HEK293T (cell line): ENCODE measurements at regions not wholly inside any gene's neighbourhood (a gene's known extent, or its start where the extent isn't known, plus 50 kb on each side); places are given as distances from the start of the nearest gene placed in this dataset.

Source experiments
- CTCF ChIA-PET: fragments of 350-600 bp; formaldehyde crosslinking; extraction: SDS; loops from one replicate; lab custom pipeline; 2021; ENCODE audit warnings: antibody characterized with exemption, inconsistent platforms; lab: Yijun Ruan, JAX
- POLR2A ChIA-PET: fragments of 350-600 bp; formaldehyde crosslinking; extraction: SDS; loops from one replicate; lab custom pipeline; 2020; ENCODE audit warnings: antibody characterized with exemption, inconsistent platforms; lab: Yijun Ruan, JAX
- DNase-seq: peaks from one replicate; pipeline ENCODE4 v3.0.0; 2012; ENCODE audit warnings: mixed read lengths; ENCODE audit errors: extremely low spot score
- ARNT ChIP-seq: fragments of 450-650 bp; IDR thresholded peaks from 2 replicates; pipeline ENCODE4 v1.6.1; 2017; ENCODE audit warnings: mild to moderate bottlenecking
- BHLHE40 ChIP-seq: fragments of 450-650 bp; IDR thresholded peaks from 2 replicates; pipeline ENCODE4 v1.6.1; 2016; ENCODE audit warnings: mild to moderate bottlenecking, moderate library complexity, borderline replicate concordance
- CTBP1 ChIP-seq: fragments of 450-650 bp; IDR thresholded peaks from 2 replicates; pipeline ENCODE4 v1.6.1; 2016; ENCODE audit warnings: borderline replicate concordance
- ELF4 ChIP-seq: fragments of 450-650 bp; IDR thresholded peaks from 2 replicates; pipeline ENCODE4 v1.6.1; 2017; ENCODE audit warnings: antibody characterized with exemption
- FOXA1 ChIP-seq: fragments of 450-650 bp; IDR thresholded peaks from 2 replicates; pipeline ENCODE4 v1.6.1; 2016; ENCODE audit warnings: mild to moderate bottlenecking
- FOXK2 ChIP-seq: fragments of 450-650 bp; IDR thresholded peaks from 2 replicates; pipeline ENCODE4 v1.6.1; 2016; ENCODE audit warnings: mild to moderate bottlenecking
- FOXM1 ChIP-seq: fragments of 450-650 bp; IDR thresholded peaks from 2 replicates; pipeline ENCODE4 v1.6.1; 2017; ENCODE audit warnings: mild to moderate bottlenecking, borderline replicate concordance
- HDGF ChIP-seq: fragments of 450-650 bp; IDR thresholded peaks from 2 replicates; pipeline ENCODE4 v1.6.1; 2017; ENCODE audit warnings: antibody characterized with exemption, borderline replicate concordance
- L3MBTL2 ChIP-seq: fragments of 450-650 bp; conservative IDR thresholded peaks from 2 replicates; pipeline ENCODE4 v1.6.1; 2016; ENCODE audit warnings: mild to moderate bottlenecking
- LEF1 ChIP-seq: fragments of 450-650 bp; IDR thresholded peaks from 2 replicates; pipeline ENCODE4 v1.6.1; 2017; ENCODE audit warnings: mild to moderate bottlenecking, borderline replicate concordance
- NFRKB ChIP-seq: fragments of 450-650 bp; IDR thresholded peaks from 2 replicates; pipeline ENCODE4 v1.6.1; 2016; ENCODE audit warnings: mild to moderate bottlenecking, moderate library complexity
- SP1 ChIP-seq: fragments of 450-650 bp; IDR thresholded peaks from 2 replicates; pipeline ENCODE4 v1.6.1; 2017
- SUZ12 ChIP-seq: fragments of 450-650 bp; IDR thresholded peaks from 2 replicates; pipeline ENCODE4 v1.6.1; 2016; ENCODE audit warnings: mild to moderate bottlenecking
- TARDBP ChIP-seq: fragments of 450-650 bp; IDR thresholded peaks from 2 replicates; pipeline ENCODE4 v1.6.1; 2016
- ZNF384 ChIP-seq: fragments of 450-650 bp; IDR thresholded peaks from 2 replicates; pipeline ENCODE4 v1.6.1; 2016
- TF ChIP-seq, protein P1 (sequence below): fragments of 450-650 bp; IDR thresholded peaks from 2 replicates; pipeline ENCODE4 v1.6.1; 2016

DNA sequence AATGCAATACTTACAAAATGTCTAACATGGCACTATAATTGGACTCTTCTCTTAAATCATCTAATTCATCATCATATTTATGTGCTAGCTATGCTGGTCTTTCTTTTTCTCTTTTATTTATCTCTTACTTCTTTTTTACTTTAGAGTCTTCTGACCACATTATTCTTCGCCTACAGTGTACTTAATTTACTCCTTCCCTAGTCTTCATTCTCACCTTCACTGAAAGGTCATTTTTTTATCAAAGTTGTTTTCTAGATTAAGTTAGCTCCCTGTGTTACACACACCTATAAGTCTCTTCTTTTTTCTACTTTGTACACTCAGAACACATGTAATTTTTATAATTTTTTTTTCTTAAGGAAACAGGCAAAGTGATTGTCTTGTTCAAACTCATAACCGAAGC, 1351.2 kb downstream of the FSCB start:
- DNase-seq, result no peak
- ChIA-PET POLR2A (no interaction called here), CTCF (no interaction called here)
- TF ChIP-seq BHLHE40, result no peak
- no peak for TF ChIP-seq L3MBTL2
- no peak for TF ChIP-seq FOXA1
- TF ChIP-seq SUZ12, result no peak
- TF ChIP-seq ZNF384, result no peak
- no peak for TF ChIP-seq ARNT
- TF ChIP-seq ELF4, result no peak
- TF ChIP-seq CTBP1, result no peak
- TF ChIP-seq, protein P1, sequence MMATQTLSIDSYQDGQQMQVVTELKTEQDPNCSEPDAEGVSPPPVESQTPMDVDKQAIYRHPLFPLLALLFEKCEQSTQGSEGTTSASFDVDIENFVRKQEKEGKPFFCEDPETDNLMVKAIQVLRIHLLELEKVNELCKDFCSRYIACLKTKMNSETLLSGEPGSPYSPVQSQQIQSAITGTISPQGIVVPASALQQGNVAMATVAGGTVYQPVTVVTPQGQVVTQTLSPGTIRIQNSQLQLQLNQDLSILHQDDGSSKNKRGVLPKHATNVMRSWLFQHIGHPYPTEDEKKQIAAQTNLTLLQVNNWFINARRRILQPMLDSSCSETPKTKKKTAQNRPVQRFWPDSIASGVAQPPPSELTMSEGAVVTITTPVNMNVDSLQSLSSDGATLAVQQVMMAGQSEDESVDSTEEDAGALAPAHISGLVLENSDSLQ, result no peak
- no peak for TF ChIP-seq HDGF
- TF ChIP-seq FOXK2, result no peak
- no peak for TF ChIP-seq SP1
- no peak for TF ChIP-seq LEF1
- no peak for TF ChIP-seq NFRKB
- TF ChIP-seq FOXM1, result no peak

DNA sequence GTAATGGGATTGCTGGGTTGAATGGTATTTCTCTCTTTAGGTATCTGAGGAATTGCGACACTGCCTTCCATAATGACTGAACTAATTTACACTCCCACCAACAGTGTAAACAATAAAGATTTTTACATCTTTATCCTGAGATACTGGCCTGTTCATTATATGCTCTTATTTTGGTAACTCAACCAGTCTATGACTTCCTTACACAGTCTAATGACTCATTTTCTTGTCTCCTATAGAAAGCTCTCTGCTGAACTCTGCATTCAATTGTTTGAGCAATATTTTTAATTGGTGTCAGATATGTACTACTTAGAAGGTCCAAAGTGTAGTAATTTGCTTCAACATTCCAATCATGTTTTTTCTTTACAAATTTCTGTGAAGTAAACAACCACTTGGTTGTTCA, 1351.8 kb downstream of the FSCB start:
- TF ChIP-seq L3MBTL2 (no peak), FOXM1 (no peak), NFRKB (no peak), SUZ12 (no peak), FOXA1 (no peak), ZNF384 (no peak), SP1 (no peak), CTBP1 (no peak), FOXK2 (no peak), BHLHE40 (no peak), ELF4 (no peak), LEF1 (no peak)
- TF ChIP-seq, protein P1, result no peak
- ChIA-PET CTCF (no interaction called here), POLR2A (no interaction called here)
- DNase-seq, result no peak

DNA sequence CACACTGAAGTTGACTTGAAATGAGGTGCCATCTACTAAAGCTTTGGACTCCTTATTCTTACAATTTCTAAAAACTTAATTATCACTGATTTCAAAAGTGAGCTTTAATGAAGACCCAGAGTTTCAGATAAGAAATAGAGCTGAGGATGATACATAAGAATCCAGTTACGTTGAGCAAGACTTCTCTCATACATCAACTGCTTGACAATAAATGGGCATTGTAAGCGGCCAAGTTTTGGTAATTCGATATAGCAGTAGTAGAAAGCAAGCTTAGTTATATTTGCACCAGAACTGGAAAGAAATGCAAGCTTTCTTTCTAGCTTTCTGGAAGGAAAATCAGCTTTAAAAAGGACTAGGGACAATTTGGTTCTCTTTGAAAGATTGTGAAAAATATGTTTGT, 1359.6 kb downstream of the FSCB start:
- ChIA-PET POLR2A (no interaction called here), CTCF (no interaction called here)
- no peak for DNase-seq
- no peak for TF ChIP-seq BHLHE40
- no peak for TF ChIP-seq LEF1
- no peak for TF ChIP-seq L3MBTL2
- TF ChIP-seq FOXK2, result no peak
- no peak for TF ChIP-seq SP1
- TF ChIP-seq ARNT, result no peak
- TF ChIP-seq TARDBP, result no peak
- no peak for TF ChIP-seq CTBP1

DNA sequence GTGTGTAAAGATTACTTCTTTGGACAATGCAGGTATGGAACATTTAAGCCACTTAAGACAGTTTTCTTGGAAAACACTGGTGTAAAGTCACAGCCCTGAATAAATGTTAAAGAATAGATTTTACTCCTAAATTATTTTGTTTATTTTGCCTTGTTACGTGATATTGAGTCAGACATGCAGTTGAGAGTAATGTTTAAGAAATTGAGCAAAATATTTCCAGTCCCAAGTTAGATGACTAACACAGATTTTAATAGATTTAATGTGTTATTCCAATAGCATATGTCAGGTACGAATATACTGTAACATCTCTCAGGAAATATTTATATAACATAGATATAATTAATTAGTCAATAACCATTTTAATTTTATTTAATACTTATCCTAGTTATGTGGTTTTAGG, 1361.7 kb downstream of the FSCB start:
- no peak for TF ChIP-seq ZNF384
- DNase-seq, result no peak
- CTCF ChIA-PET, result no interaction called here
- POLR2A ChIA-PET, result no interaction called here

DNA sequence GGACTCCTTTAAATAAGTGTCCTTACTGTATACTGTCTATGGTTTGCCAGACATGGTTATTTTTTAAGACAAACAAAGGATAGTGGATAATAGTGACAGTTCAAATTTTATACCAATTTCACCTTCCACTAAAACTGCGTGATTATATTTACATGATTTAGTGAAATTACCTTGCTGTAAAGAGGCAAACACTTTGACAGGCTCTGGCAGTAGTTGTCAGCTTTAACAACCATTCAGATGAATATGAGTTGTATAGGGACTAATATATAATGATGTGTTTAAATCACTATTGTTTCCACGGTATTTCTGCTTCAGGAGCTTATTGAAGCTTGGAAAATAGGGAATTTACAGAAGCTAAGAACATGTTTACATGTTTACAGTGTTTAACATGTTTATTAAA, 1364.0 kb downstream of the FSCB start:
- ChIA-PET POLR2A (no interaction called here), CTCF (no interaction called here)
- no peak for DNase-seq
- TF ChIP-seq SP1 (no peak), FOXK2 (no peak), ELF4 (no peak), ZNF384 (no peak), BHLHE40 (no peak), SUZ12 (no peak), LEF1 (no peak), FOXA1 (no peak), FOXM1 (no peak), TARDBP (no peak), L3MBTL2 (no peak), CTBP1 (no peak), HDGF (no peak), ARNT (no peak), NFRKB (no peak)
- TF ChIP-seq, protein P1, result no peak

DNA sequence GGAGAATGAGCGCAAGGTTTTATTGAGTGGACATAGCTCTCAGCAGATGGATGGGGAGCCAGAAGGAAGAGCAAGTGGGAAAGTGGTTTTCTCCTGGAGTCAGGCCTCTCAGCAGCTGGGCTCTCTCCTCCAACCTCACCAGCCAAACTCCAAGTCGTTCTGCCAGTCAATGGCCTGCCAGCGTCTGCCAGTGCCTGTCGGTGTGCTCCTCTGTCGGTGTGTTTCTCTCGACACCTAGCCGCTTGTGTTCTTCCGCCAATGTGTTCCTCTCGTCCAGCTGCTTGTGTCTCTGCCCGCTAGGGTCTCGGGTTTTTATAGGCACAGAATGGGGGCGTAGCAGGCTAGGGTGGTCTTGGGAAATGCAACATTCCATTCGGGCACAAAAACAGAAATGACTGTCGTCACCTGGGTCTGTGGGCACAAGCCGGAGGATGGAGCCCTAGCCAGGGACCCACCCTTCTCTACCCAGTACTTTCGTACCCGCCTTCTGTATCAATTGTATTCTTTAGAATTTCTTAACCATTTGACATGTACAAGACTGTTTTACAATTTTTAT, 1365.4 kb downstream of the FSCB start:
- TF ChIP-seq NFRKB (no peak), CTBP1 (no peak), FOXM1 (no peak), LEF1 (no peak)
- DNase-seq, result no peak
- ChIA-PET CTCF (interaction anchor here (0.6 kb wide), 1 partner anchor 50 kb away, joined by 3 read pairs; no protein-coding TSS in a partner anchor), POLR2A (no interaction called here)

DNA sequence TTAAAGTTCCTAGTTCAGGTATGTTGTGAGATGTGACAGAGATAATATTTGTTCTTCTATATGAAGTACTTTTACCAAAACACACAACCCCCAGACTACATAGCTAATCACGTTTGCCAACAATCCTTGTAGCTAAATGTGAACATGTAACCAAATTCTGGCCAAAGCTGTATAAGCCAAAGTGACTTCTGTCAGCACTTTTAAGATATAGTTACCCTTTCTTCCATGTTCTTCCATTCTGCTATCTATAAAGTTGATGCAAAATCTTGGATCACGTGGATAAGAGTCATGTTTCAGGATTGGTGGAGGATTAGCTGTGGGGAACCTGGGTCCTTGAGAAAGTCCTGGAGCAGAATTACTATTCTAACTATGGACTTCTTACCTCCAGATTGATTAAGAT, 1366.6 kb downstream of the FSCB start:
- TF ChIP-seq ZNF384 (no peak), FOXM1 (no peak), ARNT (no peak), FOXK2 (no peak), L3MBTL2 (no peak)
- DNase-seq, result no peak
- ChIA-PET POLR2A (no interaction called here), CTCF (interaction anchor here (0.7 kb wide), 1 partner anchor 211 kb away, joined by 3 read pairs; no protein-coding TSS in a partner anchor)
